Activated CD8-positive, alpha-beta T cell treated with anti-CD3 and anti-CD28 coated beads, Interleukin-2, amount 10 ng/mL, durations not matched to agents 7 days and 5 days (primary cell): ENCODE measurements at regions not wholly inside any gene's neighbourhood (a gene's known extent, or its start where the extent isn't known, plus 50 kb on each side); places are given as distances from the start of the nearest gene placed in this dataset.
"Not testable (repeated sequence)": the region's sequence is repeated elsewhere in the genome, so short reads cannot be mapped to it uniquely, and the experiment has no call there.

Source experiments
- ATAC-seq: fragments of 150-1000 bp; cut with Tn5 transposase; one replicate; pipeline ENCODE4 v1.10.0; 2021; ENCODE audit warnings: moderate library complexity
- CTCF ChIA-PET: fragments of 350-600 bp; sonication (Branson Sonifier 250); formaldehyde crosslinking; loops from one replicate; lab custom pipeline; 2021; ENCODE audit warnings: antibody characterized with exemption; lab: Charles Lee
- POLR2A ChIA-PET: fragments of 350-600 bp; sonication (Branson Sonifier 250); formaldehyde crosslinking; loops from one replicate; lab custom pipeline; 2021; ENCODE audit warnings: antibody characterized with exemption; lab: Charles Lee
- DNase-seq: peaks from one replicate; pipeline ENCODE4 v3.0.0-alpha.2; 2020
- H3K27ac Mint-ChIP-seq: one replicate; pipeline ENCODE4 v1.8.0; 2021; ENCODE audit warnings: mild to moderate bottlenecking, mixed read lengths
- H3K27me3 Mint-ChIP-seq: one replicate; pipeline ENCODE4 v1.8.0; 2021; ENCODE audit warnings: low read depth, mixed read lengths
- H3K36me3 Mint-ChIP-seq: one replicate; pipeline ENCODE4 v1.8.0; 2021; ENCODE audit warnings: low read depth, mixed read lengths
- H3K4me1 Mint-ChIP-seq: one replicate; pipeline ENCODE4 v1.8.0; 2021; ENCODE audit warnings: low read depth, mixed read lengths
- H3K4me3 Mint-ChIP-seq: one replicate; pipeline ENCODE4 v1.8.0; 2021; ENCODE audit warnings: mild to moderate bottlenecking, mixed read lengths
- H3K9me3 Mint-ChIP-seq: one replicate; pipeline ENCODE4 v1.8.0; 2022; ENCODE audit warnings: mixed read lengths; ENCODE audit not compliant: insufficient read depth

GRCh38 chr16:17001471-17001870, 469.3 kb downstream of the XYLT1 start:
- peaks cover 2% of the 10 kb centered on the region for H3K36me3 Mint-ChIP-seq
- H3K9me3 Mint-ChIP-seq: no peaks in the 10 kb centered on the region
- no peak overlapping the region for H3K27ac Mint-ChIP-seq
- DNase-seq (no peak), ATAC-seq (no peak)
- ChIA-PET CTCF (no interaction called here), POLR2A (no interaction called here)
- H3K4me3 Mint-ChIP-seq: no peak overlapping the region
- peaks cover 5% of the 10 kb centered on the region for H3K4me1 Mint-ChIP-seq
- H3K27me3 Mint-ChIP-seq: peaks cover 7% of the 10 kb centered on the region

GRCh38 chr16:17002565-17002964, 468.2 kb downstream of the XYLT1 start:
- H3K27me3 Mint-ChIP-seq: peaks cover 17% of the 10 kb centered on the region
- H3K4me1 Mint-ChIP-seq: peaks cover 5% of the 10 kb centered on the region
- no peak overlapping the region for H3K4me3 Mint-ChIP-seq
- ChIA-PET CTCF (no interaction called here), POLR2A (no interaction called here)
- no peaks in the 10 kb centered on the region for H3K9me3 Mint-ChIP-seq
- DNase-seq: no peak
- H3K36me3 Mint-ChIP-seq: peaks cover 2% of the 10 kb centered on the region
- no peak overlapping the region for H3K27ac Mint-ChIP-seq
- no peak for ATAC-seq

- CTCF ChIA-PET, ATAC-seq, H3K36me3 Mint-ChIP-seq, H3K4me1 Mint-ChIP-seq, H3K9me3 Mint-ChIP-seq, H3K4me3 Mint-ChIP-seq, H3K27ac Mint-ChIP-seq, POLR2A ChIA-PET, DNase-seq: not testable (repeated sequence)
- peaks cover 33% of the 10 kb centered on the region for H3K27me3 Mint-ChIP-seq
Measured at GRCh38 chr16:17005963-17006362, 464.8 kb downstream of the XYLT1 start.

- H3K4me3 Mint-ChIP-seq: no peak overlapping the region
- DNase-seq: no peak
- no peak for ATAC-seq
- H3K4me1 Mint-ChIP-seq: peaks cover 21% of the 10 kb centered on the region
- peaks cover 2% of the 10 kb centered on the region for H3K9me3 Mint-ChIP-seq
- ChIA-PET POLR2A (no interaction called here), CTCF (no interaction called here)
- H3K27me3 Mint-ChIP-seq: peaks cover 30% of the 10 kb centered on the region
- no peak overlapping the region for H3K27ac Mint-ChIP-seq
- peaks cover 4% of the 10 kb centered on the region for H3K36me3 Mint-ChIP-seq
Measured at GRCh38 chr16:17011712-17012111, 459.0 kb downstream of the XYLT1 start.

GRCh38 chr16:17013038-17013437, 457.7 kb downstream of the XYLT1 start:
- Mint-ChIP-seq H3K4me1 (peaks cover 21% of the 10 kb centered on the region), H3K27ac (no peak overlapping the region), H3K27me3 (peaks cover 16% of the 10 kb centered on the region), H3K9me3 (peaks cover 12% of the 10 kb centered on the region), H3K36me3 (peaks cover 7% of the 10 kb centered on the region), H3K4me3 (peak overlapping the region; percentile 56)
- DNase-seq: no peak
- ChIA-PET POLR2A (interaction anchor here (0.6 to 0.8 kb wide), 3 partner anchors 12 to 1777 kb away, joined by 3 to 4 read pairs (median 3); partner anchors contain the start of gene RPS15A), CTCF (interaction anchor here (0.8 to 2.5 kb wide), 3 partner anchors 13 to 93 kb away, joined by 3 to 6 read pairs (median 4); no protein-coding TSS in a partner anchor)
- ATAC-seq: no peak

GRCh38 chr16:17014484-17015121, 456.2 kb downstream of the XYLT1 start:
- CTCF ChIA-PET: interaction anchor here (2.5 kb wide), 1 partner anchor 13 kb away, joined by 6 read pairs; no protein-coding TSS in a partner anchor
- H3K27ac Mint-ChIP-seq: no peak overlapping the region

GRCh38 chr16:17015702-17016101, 455.1 kb downstream of the XYLT1 start:
- Mint-ChIP-seq H3K4me1 (peaks cover 25% of the 10 kb centered on the region), H3K27ac (no peak overlapping the region), H3K27me3 (peaks cover 11% of the 10 kb centered on the region), H3K4me3 (no peak overlapping the region), H3K9me3 (peaks cover 13% of the 10 kb centered on the region), H3K36me3 (peaks cover 7% of the 10 kb centered on the region)
- ChIA-PET POLR2A (no interaction called here), CTCF (no interaction called here)
- DNase-seq: no peak
- ATAC-seq: no peak

More at GRCh38 chr16:17014484-17015121, 456.2 kb downstream of the XYLT1 start:
- H3K4me3 Mint-ChIP-seq: peak overlapping the region; percentile 2
- POLR2A ChIA-PET: no interaction called here
- H3K36me3 Mint-ChIP-seq: peaks cover 7% of the 10 kb centered on the region
- peaks cover 25% of the 10 kb centered on the region for H3K4me1 Mint-ChIP-seq
- peaks cover 8% of the 10 kb centered on the region for H3K27me3 Mint-ChIP-seq
- ATAC-seq: no peak
- no peak for DNase-seq
- H3K9me3 Mint-ChIP-seq: peaks cover 13% of the 10 kb centered on the region

GRCh38 chr16:17017442-17017841, 453.3 kb downstream of the XYLT1 start:
- ATAC-seq (no peak), DNase-seq (no peak)
- H3K9me3 Mint-ChIP-seq: peaks cover 13% of the 10 kb centered on the region
- CTCF ChIA-PET: interaction anchor here (0.6 to 1.1 kb wide), 2 partner anchors 9 to 217 kb away, joined by 3 read pairs; no protein-coding TSS in a partner anchor
- no peak overlapping the region for H3K4me3 Mint-ChIP-seq
- peaks cover 7% of the 10 kb centered on the region for H3K27me3 Mint-ChIP-seq
- H3K27ac Mint-ChIP-seq: no peak overlapping the region
- peaks cover 7% of the 10 kb centered on the region for H3K36me3 Mint-ChIP-seq
- POLR2A ChIA-PET: no interaction called here
- H3K4me1 Mint-ChIP-seq: peaks cover 18% of the 10 kb centered on the region

- Mint-ChIP-seq H3K36me3 (peaks cover 7% of the 10 kb centered on the region), H3K4me1 (peaks cover 8% of the 10 kb centered on the region), H3K9me3 (peaks cover 13% of the 10 kb centered on the region), H3K4me3 (no peak overlapping the region), H3K27ac (no peak overlapping the region), H3K27me3 (peaks cover 6% of the 10 kb centered on the region)
- ChIA-PET CTCF (interaction anchor here (0.9 kb wide), 1 partner anchor 251 kb away, joined by 3 read pairs; no protein-coding TSS in a partner anchor), POLR2A (no interaction called here)
- ATAC-seq: no peak
- no peak for DNase-seq
Measured at GRCh38 chr16:17018585-17018939, 452.2 kb downstream of the XYLT1 start.

GRCh38 chr16:17019366-17019765, 451.4 kb downstream of the XYLT1 start:
- POLR2A ChIA-PET: interaction anchor here (0.6 kb wide), 1 partner anchor 176 kb away, joined by 3 read pairs; no protein-coding TSS in a partner anchor
- CTCF ChIA-PET: no interaction called here
- H3K27ac Mint-ChIP-seq: no peak overlapping the region
- no peak for DNase-seq
- H3K27me3 Mint-ChIP-seq: peaks cover 6% of the 10 kb centered on the region
- no peak for ATAC-seq
- H3K36me3 Mint-ChIP-seq: peaks cover 7% of the 10 kb centered on the region
- H3K9me3 Mint-ChIP-seq: peaks cover 13% of the 10 kb centered on the region
- H3K4me3 Mint-ChIP-seq: no peak overlapping the region
- H3K4me1 Mint-ChIP-seq: peaks cover 4% of the 10 kb centered on the region

GRCh38 chr16:17023606-17024005, 447.2 kb downstream of the XYLT1 start:
- Mint-ChIP-seq H3K36me3 (peaks cover 1% of the 10 kb centered on the region), H3K4me1 (peaks cover 28% of the 10 kb centered on the region), H3K4me3 (no peak overlapping the region), H3K27me3 (peaks cover 5% of the 10 kb centered on the region), H3K27ac (no peak overlapping the region), H3K9me3 (peaks cover under 1% of the 10 kb centered on the region)
- ChIA-PET POLR2A (no interaction called here), CTCF (no interaction called here)
- no peak for DNase-seq
- ATAC-seq: no peak

- H3K4me3 Mint-ChIP-seq: no peak overlapping the region
- ATAC-seq (no peak), DNase-seq (no peak)
- no peak overlapping the region for H3K27ac Mint-ChIP-seq
- peaks cover 9% of the 10 kb centered on the region for H3K36me3 Mint-ChIP-seq
- H3K4me1 Mint-ChIP-seq: peaks cover 26% of the 10 kb centered on the region
- H3K9me3 Mint-ChIP-seq: peaks cover 6% of the 10 kb centered on the region
- peaks cover 3% of the 10 kb centered on the region for H3K27me3 Mint-ChIP-seq
- CTCF ChIA-PET: no interaction called here
- POLR2A ChIA-PET: interaction anchor here (0.6 kb wide), 1 partner anchor 12 kb away, joined by 3 read pairs; no protein-coding TSS in a partner anchor
Measured at GRCh38 chr16:17024514-17024913, 446.2 kb downstream of the XYLT1 start.
